ENCODE measurements at regions not wholly inside any gene's neighbourhood (a gene's known extent, or its start where the extent isn't known, plus 50 kb on each side); places are given as distances from the start of the nearest gene placed in this dataset.

GRCh38 chr4:54173281-54173912 lies 55.7 kb upstream of the PDGFRA start:
- no peak for TF ChIP-seq CTCF (IDR thresholded peaks at IDR 0.05)
- no peak for TF ChIP-seq EZH2 (IDR thresholded peaks at IDR 0.05)
- no peak for TF ChIP-seq EZH2phosphoT487 (IDR thresholded peaks at IDR 0.05)

All from neural progenitor cell (in vitro differentiated cells).